ENCODE measurements at regions not wholly inside any gene's neighbourhood (a gene's known extent, or its start where the extent isn't known, plus 50 kb on each side); places are given as distances from the start of the nearest gene placed in this dataset.

DNA sequence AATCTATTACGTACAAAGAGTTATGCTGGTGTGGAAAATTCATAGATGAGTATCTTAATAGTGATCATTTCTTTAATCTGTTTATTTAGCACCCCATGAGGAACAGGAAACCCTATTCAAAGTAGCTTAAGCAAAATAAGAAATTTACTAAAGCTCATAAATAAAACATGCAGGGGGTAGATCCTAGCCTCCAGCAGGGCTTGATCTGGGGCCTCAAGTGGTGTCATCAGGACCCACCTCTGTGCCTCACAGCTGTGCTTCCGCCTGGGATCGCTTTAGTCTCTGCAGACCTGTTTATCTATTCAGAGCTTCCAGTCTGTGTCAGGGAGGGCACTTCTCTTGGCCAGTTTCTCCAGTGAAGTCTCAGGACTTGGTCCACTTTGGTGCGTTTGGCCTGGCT, 171.0 kb upstream of the SLC24A5 start:
- DNase-seq (ENCODE audit: low read depth): no peak

DNA sequence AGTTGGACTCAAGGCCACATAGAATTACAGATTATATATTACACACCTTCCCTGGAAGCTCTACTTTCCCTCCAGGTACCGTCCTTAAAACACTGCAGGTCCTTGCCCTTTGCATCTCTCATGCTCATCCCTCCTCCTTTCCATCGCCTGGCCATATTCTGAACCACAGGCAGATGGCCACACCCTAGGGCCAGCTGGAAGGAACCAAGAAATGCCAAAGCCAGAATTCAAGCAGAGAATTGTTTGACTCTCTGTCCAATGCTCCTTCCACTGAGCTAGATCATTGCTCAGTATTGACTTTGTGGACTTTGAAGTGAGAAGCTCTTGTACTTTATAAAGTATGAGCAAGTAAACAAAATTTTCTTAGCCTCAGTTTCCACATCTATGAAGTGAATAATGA, 170.3 kb upstream of the SLC24A5 start:
- no peak for DNase-seq (ENCODE audit: low read depth)

DNA sequence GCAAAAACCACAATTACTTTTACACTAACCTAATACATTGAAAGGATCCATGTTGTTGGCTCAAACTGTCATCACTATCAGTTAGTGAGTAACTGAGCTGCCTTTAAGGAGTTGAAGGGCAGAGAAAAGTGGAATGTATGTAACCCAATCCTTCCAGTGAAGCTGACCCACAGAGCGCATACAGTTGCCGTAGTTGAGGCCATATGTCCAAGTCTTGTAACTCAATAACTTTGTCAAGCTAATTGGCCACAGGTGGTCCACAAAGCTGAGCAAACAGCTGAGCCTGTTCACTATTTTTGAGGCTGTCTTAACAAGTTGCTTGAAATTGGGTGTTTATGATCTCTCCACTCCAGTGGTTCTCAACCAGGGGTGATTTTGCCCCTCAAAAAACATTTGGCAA, 169.0 kb upstream of the SLC24A5 start:
- no peak for DNase-seq (ENCODE audit: low read depth)

DNA sequence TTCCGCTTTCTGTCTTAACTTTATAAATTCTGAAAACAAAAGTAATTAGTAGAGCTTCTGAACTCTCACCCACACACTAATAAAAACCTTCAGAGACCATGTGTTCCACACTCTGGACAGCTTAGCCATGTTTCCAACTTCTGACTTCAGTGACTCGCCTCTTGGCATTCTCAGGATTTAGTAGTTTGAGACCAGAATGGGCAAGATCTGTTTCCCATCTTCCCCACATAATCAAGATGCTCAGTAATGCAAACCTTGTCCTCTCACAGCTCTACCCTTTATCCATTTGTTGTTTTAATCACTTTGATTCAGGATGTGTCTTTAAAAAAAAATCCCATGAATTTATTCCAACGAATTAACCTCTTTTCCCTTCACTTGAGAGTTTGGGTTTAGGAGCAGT, 166.6 kb upstream of the SLC24A5 start:
- DNase-seq (ENCODE audit: low read depth): no peak

DNA sequence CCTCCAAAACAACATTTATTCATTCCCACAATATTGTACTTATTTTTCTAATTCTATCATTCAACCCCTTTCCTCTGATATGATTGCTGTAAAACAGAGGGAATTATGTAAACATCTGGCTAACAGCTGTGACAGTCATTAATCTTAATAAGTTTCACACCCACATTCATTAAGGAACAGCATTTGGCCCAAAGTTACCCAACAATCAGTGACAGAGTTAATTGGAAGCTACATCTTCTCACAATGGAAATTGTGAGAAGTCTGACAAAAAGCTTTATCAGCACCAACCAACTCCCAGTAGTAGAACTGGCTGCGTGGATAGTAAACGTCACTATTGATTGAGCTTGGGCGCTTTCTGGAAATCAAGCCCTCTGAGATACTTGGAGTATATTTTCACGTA, 165.8 kb upstream of the SLC24A5 start:
- no peak for DNase-seq (ENCODE audit: low read depth)

DNA sequence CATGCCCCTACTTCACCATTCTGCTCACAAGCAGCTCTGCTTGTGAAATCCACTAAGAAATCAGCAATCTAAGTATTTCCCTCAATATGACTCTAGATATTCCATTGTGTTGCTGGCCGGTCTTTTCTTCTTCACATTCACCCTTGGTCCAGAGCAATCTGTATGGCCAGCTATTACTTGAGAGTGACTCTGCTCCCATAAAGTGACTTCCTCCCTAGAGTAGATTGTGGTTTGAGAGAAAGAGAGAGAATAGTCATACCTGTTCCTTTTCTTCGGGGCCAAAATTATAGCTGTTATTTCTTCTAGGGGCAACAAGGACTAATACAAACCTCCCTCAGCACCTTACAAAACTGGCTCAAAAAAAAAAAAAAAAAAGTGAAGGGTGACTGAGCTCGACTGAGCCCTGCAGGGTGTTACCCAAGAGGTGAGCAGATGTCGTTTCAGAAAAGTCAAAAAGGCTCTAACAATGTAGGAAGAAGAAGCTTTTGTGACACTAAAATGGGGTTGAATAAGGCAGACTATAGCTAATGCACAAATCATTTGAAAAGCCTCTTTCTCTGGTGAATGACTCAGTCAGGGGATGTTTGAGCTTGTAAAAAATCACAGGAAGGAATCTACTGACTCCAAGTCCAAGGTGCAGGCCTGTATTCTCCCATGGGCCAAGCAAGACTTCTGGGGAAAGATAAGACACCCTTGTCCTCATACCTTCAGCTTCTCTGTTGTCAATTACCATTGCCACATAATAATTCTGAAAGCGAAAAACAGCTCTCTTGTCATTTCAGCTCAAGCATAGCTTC, 161.0 kb upstream of the SLC24A5 start:
- DNase-seq (ENCODE audit: low read depth): no peak

DNA sequence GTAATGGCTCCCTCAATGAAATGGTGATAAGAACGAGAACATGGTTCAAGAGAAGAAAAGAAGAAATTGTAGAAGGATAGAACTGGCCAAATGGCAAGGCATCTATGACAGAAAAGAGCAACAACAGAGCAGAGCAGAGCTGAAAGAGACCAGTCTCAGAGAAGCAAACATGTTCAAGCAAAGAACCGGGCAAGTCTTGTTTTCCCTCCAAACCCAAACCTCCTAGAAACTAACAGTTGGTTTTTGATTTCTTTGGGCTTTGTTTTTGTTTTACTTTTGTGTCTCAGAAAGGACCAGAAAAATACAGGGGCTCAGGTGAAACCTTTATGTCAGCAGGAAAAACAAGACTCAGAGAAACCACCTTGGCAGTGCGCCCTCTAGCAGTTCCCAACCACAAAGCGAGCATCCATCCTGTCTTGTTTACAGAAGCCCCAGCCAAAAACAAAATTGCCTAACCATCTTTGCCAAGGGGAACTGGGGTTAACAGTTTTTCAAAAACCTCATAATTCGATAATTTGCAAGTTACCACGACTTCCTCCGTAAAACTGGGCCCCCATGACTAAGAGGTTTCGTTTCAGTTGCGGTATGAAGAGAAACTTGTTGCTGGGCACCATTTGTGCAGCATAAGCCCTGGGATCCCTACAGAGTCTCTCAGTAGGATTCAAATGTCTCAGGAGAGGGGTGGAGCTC, 159.2 kb upstream of the SLC24A5 start:
- no peak for DNase-seq (ENCODE audit: low read depth)

DNA sequence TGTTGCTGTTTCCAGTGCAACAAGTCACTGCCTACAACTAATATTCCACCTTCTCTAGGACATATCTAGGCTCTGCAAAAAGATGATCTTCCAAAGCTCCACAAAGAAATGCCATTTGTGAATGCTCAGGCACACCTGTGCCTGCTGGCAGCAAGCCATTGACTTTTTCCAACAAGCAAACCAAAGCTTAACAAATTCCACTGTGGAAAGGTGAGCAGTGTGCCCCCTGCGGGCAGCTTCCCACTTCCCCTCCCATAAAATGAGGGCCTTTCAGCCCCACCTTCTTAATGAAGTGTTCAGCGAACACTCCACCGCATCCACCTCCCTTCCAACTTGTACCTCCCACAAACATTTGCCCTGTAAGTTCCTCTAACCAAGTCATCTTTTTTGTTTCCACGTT, 157.5 kb upstream of the SLC24A5 start:
- DNase-seq (ENCODE audit: low read depth): no peak

DNA sequence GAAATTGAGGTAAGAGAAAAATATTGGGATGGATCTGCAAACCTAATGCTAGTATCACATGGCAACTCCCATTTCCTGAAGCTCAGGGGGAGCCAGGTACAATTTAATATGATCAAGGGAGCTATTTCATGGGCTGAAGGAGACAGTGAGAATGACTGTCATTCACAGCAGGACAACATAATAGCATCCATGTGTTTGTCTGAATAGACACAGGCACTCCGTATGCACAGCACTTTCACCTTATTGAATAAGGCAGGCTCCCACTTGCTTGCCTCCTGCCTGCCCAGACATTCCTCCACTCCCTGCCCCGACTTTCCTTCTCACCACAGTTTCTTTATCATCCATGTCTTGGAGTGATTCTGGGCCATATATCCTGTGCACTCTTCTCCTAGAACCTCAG, 156.6 kb upstream of the SLC24A5 start:
- no peak for DNase-seq (ENCODE audit: low read depth)

DNA sequence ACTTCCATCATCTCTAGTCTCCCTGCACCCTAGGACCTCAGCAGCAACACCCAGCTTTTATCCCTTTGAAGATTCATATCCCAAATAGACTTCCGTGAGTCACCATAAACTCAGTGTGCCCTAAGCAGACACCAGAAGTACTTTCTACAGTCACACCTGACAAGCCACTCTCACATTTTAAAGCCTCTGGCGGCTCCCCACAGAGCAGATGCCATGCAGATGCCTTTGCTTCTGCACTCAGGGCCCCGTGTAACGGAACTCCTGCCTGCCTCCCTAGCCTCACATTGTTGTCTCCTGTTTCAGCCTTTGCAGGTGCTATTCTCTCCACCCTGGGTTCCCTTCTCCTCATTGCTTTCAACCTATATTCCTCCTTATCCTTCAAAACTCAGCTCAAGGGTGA, 155.5 kb upstream of the SLC24A5 start:
- DNase-seq (ENCODE audit: low read depth): no peak

DNA sequence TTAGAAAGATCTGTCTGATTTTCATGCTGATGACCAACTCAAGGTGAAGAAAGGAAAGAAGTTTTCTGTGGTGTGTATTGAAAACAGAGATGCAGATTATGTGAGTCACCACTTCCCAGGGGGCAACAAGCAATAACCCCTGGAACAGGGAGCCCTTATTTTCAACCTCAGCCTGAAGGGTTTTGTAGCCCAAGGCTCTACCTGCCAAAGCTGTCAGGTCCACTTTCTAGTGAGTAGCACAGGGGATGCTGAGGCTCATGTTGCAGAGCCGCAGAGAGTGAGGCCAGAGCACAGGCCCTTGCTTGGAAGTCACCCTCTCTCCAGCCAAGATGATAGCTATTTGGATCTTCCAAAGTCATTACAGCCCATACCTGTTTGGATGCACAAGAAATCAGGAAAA, 152.2 kb upstream of the SLC24A5 start:
- no peak for DNase-seq (ENCODE audit: low read depth)

DNA sequence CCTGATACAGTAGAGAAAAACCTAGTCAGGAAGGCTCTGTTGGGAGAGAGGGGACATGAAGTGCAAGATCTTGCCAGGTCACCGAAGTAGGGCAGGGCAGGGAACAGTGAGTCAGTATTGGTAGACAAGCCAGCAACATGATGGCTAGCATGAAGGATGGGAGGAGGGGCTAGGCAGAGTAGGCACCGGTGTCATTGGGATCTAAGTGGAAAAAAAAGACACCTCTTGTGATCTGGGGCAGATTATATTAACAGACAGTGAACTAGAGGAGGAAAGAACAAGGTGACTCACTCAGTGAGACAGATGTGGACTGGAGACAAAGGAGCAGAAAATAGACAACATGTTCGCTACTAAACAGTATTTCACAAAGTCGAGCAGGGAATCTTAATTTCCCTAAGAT, 149.2 kb upstream of the SLC24A5 start:
- no peak for DNase-seq (ENCODE audit: low read depth)

DNA sequence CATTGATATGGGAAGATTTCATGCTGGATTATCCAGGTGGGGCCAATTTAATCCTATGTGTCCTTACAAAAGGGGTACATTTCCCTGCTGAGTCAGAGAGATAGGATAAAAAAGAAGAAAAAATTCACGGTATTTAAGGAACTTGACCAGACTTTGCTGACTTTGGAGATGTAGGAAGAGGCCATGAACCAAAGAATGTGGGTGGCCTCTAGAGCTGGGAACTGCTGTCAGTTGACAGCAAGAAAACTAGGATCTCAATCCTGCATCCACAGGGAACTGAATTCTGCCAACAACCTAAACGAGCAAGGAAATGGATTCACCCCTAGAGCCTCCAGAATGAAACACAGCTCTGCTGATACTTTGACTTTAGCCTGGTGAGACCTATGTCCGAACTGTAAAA, 148.1 kb upstream of the SLC24A5 start:
- DNase-seq (ENCODE audit: low read depth): no peak

DNA sequence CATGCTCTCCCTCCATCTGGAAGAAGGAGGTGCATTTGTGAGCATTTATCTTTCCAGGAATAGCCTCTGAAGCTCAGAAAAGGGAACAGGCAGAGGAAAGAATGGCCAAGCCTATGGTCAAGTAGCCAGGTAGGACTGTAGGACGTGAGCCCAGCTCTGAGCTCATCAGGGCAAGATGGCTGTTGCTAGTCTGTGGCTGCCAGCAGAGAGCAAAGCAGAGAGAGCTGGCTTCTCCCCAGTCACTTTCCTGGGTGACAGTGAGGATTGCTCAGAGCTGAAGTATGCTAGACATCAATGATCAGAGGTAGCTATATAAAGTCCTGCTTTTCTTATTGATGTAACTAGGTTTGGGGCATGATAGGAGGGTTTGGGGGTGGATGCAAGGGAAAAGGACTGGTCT, 146.1 kb upstream of the SLC24A5 start:
- no peak for DNase-seq (ENCODE audit: low read depth)

DNA sequence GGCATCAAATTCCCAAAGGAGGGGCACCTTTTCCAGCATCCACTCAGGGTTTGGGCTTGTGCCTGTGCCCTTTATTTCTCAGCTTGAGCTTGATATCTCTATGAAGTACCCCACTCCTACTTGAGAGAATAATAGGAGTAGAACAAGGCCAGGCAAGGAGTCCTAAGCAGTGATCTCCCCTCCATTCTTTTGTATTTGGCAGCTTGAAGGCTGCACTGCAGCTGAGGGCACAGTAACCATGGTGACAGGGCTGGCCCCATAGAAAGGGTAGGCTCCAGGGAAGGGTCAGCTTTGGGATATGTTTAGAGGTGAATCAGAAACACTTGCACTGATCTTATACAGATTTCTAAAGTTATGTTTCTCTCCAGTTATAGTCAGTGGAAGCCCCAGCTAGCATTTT, 145.4 kb upstream of the SLC24A5 start:
- no peak for DNase-seq (ENCODE audit: low read depth)

DNA sequence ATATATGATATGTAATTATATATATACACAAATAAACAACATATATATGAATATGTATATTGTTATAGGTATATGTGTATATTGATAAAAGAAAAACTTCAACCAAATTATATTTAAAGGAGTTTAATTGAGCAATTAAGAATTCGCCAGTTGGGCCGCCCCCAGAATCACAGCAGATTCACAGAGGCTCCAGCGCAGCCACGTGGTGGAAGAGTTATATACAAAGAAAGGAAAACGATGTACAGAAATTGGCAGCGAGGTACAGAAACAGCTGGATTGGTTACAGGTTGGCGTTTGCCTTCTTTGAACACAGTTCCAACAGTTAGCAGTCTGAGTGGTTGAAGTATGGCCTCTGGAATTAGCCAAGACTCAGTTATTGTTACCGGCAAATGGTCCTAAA, 137.3 kb upstream of the SLC24A5 start:
- DNase-seq (ENCODE audit: low read depth): no peak

DNA sequence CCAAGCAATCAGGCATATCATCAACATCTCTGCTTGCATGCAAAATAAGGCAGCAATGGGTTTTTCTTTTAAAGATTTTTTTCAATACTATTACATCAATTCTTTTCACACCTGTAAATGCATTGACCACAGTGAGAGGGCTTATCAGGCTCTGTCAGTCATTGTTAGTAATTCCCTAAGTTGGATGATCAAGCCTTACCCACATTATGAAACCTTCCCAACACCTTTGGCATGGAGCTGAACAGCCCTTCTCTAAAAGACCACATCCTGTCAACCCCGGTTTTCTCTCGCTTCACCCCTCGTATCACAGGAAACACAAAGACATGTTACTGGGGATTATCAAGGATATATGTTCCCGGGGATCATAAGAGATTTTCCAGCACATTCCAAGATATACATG, 135.2 kb upstream of the SLC24A5 start:
- no peak for DNase-seq (ENCODE audit: low read depth)

DNA sequence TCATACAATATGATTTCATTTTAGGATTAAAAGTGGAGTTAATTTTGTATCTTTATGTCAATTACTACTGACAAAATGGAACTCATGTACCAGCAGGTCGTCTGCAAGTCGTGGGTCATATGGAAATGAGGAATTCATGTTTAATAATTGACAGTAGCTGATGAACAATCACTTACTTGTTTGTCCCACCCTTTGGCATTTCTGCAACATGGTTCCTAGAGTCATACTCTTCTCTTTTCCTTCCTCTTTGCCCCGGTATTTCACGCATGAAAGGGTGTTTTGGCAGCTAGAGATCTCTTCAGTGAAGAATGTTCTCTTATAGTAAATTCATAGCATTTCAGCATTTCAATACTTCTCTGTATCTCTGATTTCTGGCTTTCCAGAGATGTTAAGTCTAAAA, 133.3 kb upstream of the SLC24A5 start:
- no peak for DNase-seq (ENCODE audit: low read depth)

DNA sequence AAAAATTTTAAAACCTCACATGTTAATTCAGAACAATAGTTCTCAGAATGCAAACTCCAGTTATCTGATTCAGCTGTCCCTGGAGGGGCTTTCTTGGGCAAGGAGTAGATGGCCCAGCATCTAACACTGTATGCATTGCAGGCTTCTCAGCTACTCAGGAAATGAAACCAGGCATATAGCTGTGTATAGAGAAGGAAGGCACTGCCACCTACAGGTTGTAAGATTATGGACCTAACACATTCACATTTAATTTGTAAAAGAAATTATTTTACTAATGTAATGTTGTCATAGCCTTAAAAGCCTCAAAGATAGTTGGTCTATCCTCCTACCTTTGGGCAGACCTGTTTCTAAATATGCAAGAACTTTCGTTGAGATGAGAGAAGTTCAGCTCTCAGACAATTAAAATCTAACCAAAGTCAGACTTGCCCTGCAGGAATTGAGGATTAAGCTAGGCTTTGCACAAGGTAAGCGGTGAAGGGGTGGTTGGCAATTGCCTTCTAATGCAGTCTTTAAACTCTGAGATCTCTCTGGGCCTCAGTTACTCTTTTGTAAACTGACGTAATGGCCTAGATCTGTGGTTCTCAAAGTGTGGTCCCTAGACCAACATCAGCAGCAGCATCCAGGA, 132.8 kb upstream of the SLC24A5 start:
- DNase-seq (ENCODE audit: low read depth): peak; percentile 28

DNA sequence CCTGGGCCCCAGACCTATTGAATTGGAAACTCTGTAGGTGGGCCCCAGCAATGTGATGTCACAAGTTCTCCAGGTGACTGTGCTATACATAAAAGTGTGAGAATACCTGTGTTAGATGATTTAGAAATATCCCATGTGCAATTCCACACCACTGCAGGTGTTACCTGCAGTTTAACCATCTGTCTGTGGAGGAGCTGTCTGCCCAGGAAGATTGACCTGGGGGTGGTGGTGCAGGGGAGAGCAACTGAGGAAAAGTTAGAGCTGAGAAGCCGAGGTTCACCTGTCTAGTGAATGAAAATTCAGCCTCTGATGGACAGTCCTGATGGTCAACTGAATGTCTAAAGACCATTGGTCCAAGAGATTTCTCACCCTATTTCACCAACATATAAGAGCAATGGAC, 132.2 kb upstream of the SLC24A5 start:
- DNase-seq (ENCODE audit: low read depth): no peak

DNA sequence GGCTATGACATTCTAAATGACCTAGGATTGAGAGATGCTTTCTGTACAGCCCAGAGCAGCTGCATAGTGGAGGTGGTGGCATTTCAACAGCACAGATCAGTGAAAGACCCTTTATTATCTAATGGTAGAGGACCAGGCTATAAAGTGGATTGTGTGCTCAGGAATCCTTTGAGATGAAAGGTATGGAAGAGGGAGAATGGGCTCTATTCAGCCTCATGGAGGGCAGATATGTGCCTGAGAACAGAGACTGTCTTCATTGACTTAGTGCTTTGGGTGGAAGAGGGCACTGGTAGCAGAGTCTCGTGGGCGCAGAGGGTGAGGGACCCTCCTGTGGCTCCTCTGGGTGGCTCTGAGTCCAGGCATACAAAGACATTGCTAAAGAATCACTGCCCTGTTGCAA, 130.0 kb upstream of the SLC24A5 start:
- DNase-seq (ENCODE audit: low read depth): no peak

DNA sequence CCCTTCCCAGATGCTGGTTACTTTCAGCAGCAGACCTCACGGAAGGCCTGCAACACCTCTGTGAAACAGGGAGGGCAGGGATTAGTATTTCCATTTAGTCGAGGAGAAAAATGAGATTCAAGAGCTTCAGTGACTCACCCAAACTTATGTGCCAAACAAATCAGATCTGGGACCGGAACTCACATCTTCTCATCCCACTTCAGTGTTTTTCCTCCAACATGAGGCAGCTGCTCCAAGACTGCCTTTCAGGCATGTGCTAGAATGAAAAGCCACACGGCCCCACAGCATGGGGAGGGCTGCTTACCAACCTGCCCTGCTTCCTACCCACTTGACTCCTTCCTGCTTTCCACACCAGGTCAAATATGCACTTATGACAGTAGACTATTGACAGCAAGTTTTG, 129.4 kb upstream of the SLC24A5 start:
- no peak for DNase-seq (ENCODE audit: low read depth)

DNA sequence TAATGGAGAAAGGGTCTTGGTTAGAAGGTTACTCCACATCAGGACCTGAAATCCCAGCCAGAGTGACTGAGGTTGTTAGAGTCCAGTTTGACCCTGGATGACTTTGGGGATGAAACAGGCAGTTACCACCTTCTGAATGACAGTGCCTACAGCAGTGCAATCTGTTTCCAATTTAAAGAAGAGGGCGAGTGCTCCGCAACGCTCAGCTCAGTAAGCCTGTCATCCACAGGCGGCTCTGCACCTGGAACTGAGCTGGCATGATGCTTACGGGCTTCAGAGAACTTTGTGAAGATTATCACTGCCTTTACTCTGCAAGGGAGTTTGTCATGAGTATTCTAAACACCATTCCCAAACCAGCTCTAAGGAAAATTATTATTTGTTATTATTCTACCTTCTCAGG, 127.7 kb upstream of the SLC24A5 start:
- no peak for DNase-seq (ENCODE audit: low read depth)
